ENCODE measurements at regions not wholly inside any gene's neighbourhood (a gene's known extent, or its start where the extent isn't known, plus 50 kb on each side); places are given as distances from the start of the nearest gene placed in this dataset.

DNA sequence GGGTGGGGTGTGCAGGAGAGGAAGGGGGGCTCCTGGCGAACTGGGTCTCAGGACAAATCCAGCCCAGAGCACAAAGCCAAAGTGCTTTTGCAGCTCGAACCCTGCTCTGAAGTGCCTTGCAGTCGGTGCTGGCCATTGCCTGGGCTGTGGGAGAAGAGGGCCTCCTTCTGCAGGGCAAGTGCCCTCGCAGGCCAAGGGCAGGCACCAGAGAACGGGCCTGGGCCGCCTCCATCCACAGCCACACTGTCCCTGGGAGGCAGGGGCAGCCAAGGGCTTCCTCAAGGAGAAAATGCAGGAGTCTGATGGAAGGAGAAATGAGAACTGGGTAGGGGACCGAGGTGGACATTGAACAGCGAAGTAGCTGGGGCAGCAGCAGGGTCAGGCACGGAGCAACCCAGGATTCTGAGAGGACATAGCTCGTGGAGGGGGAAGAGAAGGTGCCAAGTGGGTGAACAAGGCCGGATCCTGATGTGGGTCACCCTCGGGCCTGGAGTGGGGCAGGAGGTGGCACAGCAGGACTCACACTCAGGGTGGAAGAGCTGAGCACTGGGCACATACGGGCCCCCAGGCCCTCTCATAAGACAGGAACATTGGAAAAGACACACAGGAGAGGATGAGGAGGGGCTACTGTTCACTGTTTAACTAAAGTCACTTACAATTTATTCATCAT, 312.8 kb upstream of the SALL3 start:
- DNase-seq = no peak

GRCh38 chr18:78670778-78671391, 308.7 kb upstream of the SALL3 start:
- DNase-seq = no peak

DNA sequence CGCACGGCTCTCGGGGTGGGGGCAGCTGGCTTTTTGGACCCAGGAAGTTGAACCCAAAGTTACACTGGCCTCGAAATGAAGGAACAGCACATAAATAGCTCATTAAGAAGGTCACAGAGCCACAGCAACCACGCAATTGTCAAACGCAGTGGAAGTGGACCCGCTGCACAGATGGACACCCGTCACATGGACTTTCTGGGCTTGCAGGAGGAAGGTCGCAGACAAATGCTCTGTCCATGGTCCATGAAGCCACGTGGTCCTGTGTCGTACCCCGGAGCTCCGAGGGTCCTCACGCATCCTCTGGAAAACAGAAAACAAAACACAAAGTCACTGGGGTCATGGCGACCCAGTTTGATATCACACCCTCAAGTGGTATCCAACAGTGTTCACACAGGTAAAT, 308.1 kb upstream of the SALL3 start:
- DNase-seq = no peak

DNA sequence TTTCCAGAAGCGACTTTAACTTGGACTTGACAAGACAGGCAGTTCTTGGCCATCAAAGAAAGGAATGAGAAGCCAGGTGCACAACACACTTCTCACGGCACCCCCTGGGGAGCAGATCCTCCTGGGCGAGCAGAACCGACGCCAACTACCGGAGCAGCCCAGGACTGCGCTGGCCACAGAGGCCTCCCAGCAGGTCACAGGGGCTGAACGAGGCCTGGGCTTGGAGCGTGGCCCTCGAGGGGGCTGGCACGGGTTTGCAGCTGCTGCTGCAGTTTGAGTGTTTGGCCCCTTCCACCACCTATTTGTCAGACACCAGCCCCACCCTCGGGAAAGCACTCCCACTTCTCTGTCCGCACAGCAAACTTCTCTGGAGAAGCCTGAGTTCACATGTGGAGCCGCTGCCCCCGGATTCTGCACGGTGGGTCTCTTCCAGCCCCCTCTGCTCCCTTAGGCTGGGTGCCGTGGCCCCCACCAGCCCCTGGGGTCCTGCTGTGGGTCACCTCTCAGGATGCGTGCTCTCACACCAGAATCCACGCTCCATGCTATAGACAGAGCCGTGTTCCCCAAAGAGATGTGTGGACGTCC, 306.7 kb upstream of the SALL3 start:
- DNase-seq = no peak

DNA sequence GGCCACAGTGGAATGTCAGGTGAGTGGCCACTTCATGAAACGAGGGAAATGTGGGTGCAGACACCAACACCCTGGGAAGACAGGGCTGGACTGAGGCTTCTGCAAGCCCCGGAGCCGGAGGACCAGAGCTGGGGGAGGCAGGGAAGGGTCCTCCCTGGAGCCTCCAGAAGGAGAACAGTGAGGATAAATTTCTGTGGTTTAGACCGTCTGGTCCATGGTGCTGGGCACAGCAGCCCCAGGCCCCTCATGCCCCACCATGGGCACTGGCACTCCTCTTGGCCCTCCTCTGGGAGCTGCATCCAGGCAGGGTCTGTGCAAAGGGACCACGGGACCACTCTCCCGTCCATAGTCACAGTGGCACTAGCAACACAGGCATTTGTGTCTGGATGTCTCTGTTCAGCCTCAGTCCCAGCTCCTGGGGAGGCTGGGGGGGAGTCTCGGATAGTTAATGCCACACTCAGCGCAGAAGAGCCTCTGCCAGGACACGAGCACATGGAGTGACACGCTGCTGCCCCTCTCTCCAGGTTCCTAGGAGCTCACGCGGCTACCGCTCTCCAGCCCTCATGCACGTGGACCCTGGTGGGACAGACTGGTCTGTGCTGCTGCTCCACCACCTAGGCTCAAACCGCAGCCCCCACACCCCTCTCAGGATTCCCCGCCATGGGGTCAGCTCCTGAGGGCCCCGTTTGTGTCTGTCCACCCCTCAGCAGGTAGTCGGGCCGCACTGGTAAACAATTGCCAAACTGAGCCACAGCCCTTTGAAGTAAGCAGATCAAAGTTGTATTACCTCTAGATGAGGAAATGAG, 305.9 kb upstream of the SALL3 start:
- DNase-seq = no peak

- DNase-seq = no peak
Measured at GRCh38 chr18:78675231-78675630, 304.4 kb upstream of the SALL3 start.

DNA sequence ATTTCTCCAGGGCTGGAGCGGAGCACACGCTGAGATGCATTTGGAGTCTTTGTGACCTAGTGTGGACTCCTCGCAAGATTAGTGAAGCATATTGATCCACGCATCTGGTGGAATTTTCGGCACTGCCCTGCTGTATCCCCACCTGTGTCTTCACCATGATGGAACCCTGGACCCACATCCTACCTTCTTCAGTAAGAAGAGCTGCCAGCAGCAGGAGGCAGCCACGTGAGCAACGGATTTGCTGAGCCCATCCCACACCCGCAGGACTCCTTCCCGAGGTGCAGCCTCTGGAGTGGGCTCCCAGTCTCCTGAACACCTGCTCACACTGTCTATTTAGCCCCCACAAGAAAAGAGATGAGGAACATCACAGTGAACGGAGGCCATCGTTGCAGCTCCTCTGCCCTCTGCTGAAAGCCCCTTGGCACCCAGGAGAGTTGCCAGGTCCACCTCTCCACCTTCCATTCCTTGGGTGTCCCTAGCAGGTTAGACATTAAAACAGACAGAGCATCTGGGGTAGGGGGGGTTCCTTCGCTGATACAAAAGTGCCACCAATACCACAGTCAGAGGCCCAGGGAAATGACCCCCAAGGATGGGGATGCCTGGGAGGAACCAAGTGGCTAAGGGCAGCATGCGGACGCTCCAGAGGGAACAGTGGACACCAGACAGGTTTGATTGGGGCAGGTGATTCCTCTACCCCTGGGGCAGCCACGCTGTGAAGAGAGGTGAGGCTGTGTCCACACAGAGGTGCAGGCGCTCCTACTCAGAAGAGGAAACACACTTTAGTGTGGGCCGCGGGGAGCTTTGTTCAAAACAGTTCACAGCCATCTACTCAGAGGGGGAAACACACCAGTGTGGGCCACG, 302.8 kb upstream of the SALL3 start:
- no peak for DNase-seq

- DNase-seq = no peak
Measured at GRCh38 chr18:78677483-78678317, 301.9 kb upstream of the SALL3 start.

GRCh38 chr18:78678318-78678695, 301.3 kb upstream of the SALL3 start:
- DNase-seq = no peak

DNA sequence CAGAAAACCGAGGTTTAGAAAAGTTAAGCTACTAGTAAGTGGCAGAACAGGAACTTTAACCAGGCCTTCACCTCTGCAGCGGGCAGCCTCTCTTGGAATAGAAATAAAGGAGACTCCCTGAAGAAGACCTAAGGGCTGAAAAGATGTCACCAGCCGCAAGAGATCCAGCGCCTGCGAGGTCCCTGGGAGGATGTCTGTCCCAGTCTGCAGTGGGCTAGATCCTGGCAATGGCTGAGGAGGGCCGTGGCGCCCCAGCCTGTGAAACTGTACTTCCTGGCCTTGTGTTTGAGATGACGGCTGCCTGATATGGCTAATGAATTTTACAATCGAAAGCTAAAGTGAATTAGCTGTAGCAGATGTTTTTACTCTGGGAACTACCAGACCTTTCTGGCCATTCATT, 300.6 kb upstream of the SALL3 start:
- DNase-seq = no peak

DNA sequence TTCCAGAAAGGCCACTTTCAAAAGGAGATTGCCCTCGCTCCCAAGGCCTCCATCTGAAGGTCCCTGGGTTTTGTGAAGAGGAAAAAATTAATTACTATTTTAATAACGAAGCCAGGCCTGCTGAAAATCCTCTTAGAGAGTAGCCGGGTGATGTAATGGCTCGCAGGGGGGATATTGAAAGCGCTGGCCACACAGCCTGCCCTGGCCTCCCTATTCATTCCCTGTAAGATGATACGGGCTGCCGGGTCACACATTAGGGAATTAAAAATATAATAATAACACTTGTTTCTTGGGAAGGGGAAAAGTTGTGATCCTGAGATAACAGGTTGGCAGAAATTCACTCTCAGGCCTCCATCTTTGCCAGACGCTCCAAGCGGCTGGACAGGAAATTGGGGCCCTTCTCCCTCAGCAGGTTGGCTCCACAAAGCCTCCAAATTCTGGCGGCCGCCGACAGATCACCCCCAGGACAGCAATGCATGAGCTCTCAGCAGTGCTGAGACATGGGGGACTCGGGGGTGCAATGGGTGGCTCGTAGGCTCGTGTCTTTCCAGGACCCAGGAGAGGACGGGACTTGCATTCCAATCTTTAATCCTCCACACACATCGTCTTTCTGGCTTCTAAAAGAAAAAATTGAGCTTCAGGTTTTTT, 299.9 kb upstream of the SALL3 start:
- DNase-seq = no peak

GRCh38 chr18:78681396-78681795, 298.2 kb upstream of the SALL3 start:
- no peak for DNase-seq

DNA sequence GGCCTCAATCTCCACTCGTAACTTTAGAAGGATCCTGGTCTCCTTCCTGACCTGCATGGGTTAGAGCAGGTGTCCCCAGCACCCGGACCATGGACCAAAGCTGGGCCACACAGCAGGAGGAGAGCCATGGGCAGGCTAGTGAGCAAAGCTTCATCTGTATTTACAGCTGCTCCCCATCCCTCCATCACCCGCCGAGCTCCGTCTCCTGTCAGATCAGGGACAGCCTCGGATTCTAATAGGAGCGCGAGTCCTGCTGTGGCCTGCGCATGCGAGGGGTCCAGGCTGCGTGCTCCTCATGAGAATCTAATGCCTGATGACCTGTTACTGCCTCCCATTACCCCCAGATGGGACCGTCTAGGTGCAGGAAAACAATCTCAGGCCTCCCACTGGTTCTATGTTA, 297.7 kb upstream of the SALL3 start:
- DNase-seq = no peak

DNA sequence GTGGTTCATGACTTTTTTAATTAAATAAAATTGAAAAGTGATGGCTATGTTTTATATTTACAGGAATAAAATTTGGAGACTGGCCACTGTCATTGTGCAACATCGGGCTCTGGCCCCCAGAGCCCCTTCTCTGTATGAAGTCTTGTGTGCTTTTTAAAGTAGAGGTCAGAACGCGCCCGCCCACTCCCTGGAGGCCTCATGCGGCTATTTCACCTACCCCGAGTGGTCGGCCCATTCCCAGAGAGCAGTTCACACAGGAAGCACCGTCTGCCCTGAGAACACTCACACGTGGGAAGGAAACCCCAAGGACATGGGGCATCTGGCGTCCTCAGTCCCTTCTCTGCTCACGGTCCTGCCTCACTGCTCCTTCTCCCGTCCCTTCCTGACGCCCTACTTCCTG, 296.9 kb upstream of the SALL3 start:
- no peak for DNase-seq

DNA sequence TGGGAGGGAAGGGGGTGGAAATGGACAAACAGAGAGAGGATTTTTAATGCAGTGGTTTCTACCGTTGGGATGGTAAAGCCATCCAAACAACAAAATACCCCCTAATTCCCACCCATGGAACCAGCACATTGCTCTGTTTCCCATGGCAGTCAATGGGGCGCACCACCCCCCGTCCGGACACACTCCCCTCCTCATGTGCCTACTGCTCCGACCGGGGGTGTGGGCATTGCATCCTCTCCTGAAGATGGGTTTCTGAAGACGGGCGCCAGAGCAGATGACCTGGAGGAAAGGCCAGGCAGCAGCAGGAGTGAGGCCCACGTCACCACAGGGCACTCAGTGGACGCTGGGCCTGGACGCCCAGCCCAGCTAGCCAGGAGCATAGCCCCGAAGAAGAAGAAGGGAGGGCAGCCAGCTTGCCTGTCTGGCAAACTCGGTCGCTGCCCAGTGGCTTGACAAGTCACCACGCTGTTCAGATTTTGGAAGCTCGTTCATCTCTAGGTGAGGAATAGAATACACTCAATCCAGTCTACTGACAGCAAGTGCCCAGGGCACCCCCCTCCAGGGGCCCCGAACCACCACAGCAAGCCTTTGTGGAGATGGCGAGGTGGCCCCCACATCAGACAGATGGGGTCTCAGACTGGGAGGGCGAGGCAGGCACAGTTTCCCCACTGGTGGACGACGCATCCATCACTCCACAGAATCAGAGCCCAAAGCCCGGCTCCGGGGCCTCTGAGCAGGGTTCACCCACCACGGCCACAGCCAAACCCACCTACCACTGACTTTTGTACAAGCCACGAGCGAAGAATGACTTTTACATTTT, 296.2 kb upstream of the SALL3 start:
- no peak for DNase-seq

- no peak for DNase-seq
Measured at GRCh38 chr18:78685250-78685979, 294.2 kb upstream of the SALL3 start.

DNA sequence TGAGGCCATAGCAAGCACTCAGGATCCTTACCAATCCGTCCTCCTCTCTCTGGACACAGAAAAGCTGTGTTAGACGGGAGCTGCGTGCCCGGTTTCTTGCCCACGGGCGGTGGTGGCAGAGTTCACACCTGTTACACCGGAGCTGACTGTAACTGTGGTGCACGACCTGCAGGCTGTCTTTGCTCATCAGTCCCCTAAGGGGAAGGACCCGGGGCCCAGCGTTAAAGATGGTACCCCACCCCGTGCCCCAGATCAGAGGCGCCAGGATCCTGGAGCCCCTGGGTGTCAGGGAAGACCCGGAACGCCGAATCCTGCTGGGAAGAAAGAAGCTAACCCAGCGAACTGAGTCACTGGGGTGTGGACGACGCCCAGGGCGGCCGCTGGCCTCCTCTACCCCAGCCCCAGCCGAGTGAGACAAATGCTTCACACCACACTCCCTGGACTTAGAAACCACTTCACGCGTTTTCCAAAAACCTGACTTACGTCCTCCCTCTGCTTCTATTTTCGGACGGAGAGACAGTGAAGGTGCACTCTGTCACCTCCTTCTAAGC, 293.6 kb upstream of the SALL3 start:
- DNase-seq = no peak

DNA sequence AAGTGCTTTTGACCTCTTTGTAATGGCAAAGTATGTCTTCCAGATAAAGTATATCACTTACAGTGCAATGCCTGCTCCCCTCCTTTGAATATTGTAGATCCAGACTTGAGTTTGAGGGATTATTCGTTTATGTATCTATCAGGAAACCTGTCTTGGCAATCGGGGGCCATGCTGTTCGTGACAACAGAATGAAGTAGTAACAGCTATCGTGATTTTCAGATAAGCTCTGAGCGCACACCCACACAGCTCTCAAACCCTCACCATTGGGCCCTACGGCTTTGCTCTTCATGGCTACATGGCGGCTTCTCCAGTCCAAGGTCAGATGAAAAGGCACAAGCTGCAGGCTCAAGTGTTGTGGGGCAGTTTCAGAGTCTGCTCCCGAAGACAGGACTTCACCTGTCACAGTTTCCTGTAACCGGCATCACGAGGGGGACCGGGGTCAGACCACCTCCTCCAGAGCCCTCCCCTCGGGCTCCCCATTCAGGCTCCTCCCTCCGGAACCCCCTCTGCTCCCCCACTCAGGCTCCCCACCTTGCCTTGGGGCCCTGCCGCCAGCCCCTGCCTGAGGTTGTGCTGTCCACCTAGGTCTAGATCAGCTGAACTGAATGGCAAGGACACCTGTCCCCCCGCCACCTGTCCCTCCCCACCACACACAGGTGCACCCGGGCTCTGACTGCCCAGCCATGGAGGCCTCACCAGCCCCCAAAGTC, 292.5 kb upstream of the SALL3 start:
- no peak for DNase-seq

GRCh38 chr18:78687736-78688135, 291.9 kb upstream of the SALL3 start:
- DNase-seq = no peak
